Fibroblast of the aortic adventitia (primary cell): ENCODE measurements at regions not wholly inside any gene's neighbourhood (a gene's known extent, or its start where the extent isn't known, plus 50 kb on each side); places are given as distances from the start of the nearest gene placed in this dataset.
A peak's percentile ranks its signal among the peaks of the same experiment; 100 is the strongest.

Experiments
- DNase-seq: peaks from one replicate; pipeline ENCODE4 v3.0.0-alpha.2; 2010; ENCODE audit warnings: low read depth
- H3K4me3 ChIP-seq: 2 replicates; pipeline ENCODE4 v1.5.1; 2011; ENCODE audit warnings: low read depth, mild to moderate bottlenecking, control low read depth, low read length, moderate library complexity
- CTCF ChIP-seq: IDR thresholded peaks from 2 replicates; pipeline ENCODE4 v1.5.1; 2011; ENCODE audit warnings: mild to moderate bottlenecking, low read length, control low read depth, inconsistent platforms; ENCODE audit not compliant: insufficient read depth

GRCh38 chr1:209324901-209325871 is 258.3 kb upstream of the CAMK1G start:
- DNase-seq: no peak
- TF ChIP-seq CTCF: no peak
- H3K4me3 ChIP-seq: no peak overlapping the region

- TF ChIP-seq CTCF: no peak
- no peak overlapping the region for H3K4me3 ChIP-seq
- no peak for DNase-seq
Observed at GRCh38 chr1:209326076-209326475, 257.4 kb upstream of the CAMK1G start.

GRCh38 chr1:209326831-209327230 is 256.7 kb upstream of the CAMK1G start:
- no peak for TF ChIP-seq CTCF
- H3K4me3 ChIP-seq: no peak overlapping the region
- DNase-seq: no peak

- no peak for DNase-seq
- no peak overlapping the region for H3K4me3 ChIP-seq
- TF ChIP-seq CTCF: no peak
Observed at GRCh38 chr1:209328196-209328595, 255.3 kb upstream of the CAMK1G start.

GRCh38 chr1:209335178-209335577 is 248.3 kb upstream of the CAMK1G start:
- H3K4me3 ChIP-seq: no peak overlapping the region
- TF ChIP-seq CTCF: peak; percentile 86
- peak; percentile 23 for DNase-seq

- H3K4me3 ChIP-seq: no peak overlapping the region
- no peak for TF ChIP-seq CTCF
- DNase-seq: no peak
Observed at GRCh38 chr1:209341146-209341545, 242.4 kb upstream of the CAMK1G start.
